ENCODE measurements at regions not wholly inside any gene's neighbourhood (a gene's known extent, or its start where the extent isn't known, plus 50 kb on each side); places are given as distances from the start of the nearest gene placed in this dataset.

DNA sequence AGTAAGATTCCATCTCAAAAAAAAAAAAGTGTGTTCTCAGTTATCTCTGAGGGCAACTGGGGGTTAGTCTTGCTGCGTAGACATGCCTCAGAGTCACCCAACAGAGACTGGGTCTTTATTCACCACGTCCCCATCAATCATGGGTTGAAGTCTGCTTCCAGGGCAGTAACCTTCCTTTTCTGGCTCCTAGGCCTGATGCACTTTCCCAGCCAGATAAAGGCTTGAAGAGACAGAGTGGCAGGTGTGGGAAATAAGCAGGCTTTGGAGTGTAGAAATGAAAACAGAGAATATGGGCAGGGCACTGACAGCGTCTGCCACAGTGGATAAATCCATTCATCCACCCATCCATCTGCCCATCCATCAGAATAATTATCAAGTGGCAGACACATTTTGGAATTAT is 134.1 kb upstream of the LGALSL start:
- TF ChIP-seq, protein P1, sequence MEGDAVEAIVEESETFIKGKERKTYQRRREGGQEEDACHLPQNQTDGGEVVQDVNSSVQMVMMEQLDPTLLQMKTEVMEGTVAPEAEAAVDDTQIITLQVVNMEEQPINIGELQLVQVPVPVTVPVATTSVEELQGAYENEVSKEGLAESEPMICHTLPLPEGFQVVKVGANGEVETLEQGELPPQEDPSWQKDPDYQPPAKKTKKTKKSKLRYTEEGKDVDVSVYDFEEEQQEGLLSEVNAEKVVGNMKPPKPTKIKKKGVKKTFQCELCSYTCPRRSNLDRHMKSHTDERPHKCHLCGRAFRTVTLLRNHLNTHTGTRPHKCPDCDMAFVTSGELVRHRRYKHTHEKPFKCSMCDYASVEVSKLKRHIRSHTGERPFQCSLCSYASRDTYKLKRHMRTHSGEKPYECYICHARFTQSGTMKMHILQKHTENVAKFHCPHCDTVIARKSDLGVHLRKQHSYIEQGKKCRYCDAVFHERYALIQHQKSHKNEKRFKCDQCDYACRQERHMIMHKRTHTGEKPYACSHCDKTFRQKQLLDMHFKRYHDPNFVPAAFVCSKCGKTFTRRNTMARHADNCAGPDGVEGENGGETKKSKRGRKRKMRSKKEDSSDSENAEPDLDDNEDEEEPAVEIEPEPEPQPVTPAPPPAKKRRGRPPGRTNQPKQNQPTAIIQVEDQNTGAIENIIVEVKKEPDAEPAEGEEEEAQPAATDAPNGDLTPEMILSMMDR (IDR thresholded peaks at IDR 0.05; ENCODE audit: low read depth, low read length): no peak
- H3K27ac ChIP-seq: no peak overlapping the region
- no peaks in the 10 kb centered on the region for H3K9me3 ChIP-seq (ENCODE audit: low read depth)
- H3K4me3 ChIP-seq: no peak overlapping the region
- no peak for DNase-seq (ENCODE audit: low read depth in 1 of 2, low spot score in 1 of 2)
- no peaks in the 10 kb centered on the region for H3K4me1 ChIP-seq (ENCODE audit: low read depth)
- no peaks in the 10 kb centered on the region for H3K27me3 ChIP-seq
- no peaks in the 10 kb centered on the region for H3K36me3 ChIP-seq

DNA sequence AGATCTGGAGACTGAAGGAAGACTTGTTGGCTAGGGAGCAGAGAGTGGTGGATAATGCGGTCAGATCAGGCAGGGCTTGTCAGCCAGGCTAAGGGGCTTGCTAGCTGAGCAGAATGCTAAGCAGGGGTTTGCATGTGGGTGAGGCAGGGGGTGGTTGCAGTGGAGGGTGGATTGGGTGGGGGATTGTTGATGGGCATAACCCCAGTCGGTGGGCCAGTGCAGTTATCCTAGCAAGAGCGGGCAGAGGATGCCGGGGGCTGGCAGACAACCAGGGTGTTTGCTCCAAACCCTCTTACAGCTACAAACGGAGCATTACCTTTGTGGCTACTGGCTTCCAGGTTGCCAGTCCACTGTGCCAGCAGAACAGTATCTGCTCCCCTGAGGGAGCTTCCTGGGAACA is 131.5 kb upstream of the LGALSL start:
- H3K27ac ChIP-seq: no peak overlapping the region
- no peaks in the 10 kb centered on the region for H3K27me3 ChIP-seq
- no peaks in the 10 kb centered on the region for H3K36me3 ChIP-seq
- no peaks in the 10 kb centered on the region for H3K4me1 ChIP-seq (ENCODE audit: low read depth)
- no peaks in the 10 kb centered on the region for H3K9me3 ChIP-seq (ENCODE audit: low read depth)
- no peak overlapping the region for H3K4me3 ChIP-seq
- TF ChIP-seq, protein P1 (IDR thresholded peaks at IDR 0.05; ENCODE audit: low read depth, low read length): no peak
- no peak for DNase-seq (ENCODE audit: low read depth in 1 of 2, low spot score in 1 of 2)

DNA sequence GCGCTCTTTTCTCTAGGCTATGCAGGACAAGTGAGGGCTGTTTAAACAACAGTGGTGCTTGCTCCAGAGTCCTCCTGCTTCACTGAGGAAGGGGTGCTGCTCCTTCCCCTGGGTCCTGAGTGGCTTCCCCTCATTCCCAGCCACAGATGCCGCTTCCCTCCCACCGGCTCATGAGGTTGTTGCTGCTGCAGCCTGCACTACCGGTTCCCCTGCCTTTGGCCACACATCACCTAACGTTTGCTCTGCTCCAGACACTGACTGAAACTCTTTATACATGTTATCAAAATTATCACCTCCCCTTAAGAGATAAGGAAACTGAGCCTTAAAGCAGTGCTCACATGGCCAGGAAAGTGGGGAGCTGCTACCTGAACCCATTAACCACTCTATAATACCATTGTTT is 130.8 kb upstream of the LGALSL start:
- H3K36me3 ChIP-seq: no peaks in the 10 kb centered on the region
- no peak overlapping the region for H3K27ac ChIP-seq
- TF ChIP-seq, protein P1 (IDR thresholded peaks at IDR 0.05; ENCODE audit: low read depth, low read length): no peak
- H3K27me3 ChIP-seq: no peaks in the 10 kb centered on the region
- no peaks in the 10 kb centered on the region for H3K9me3 ChIP-seq (ENCODE audit: low read depth)
- no peaks in the 10 kb centered on the region for H3K4me1 ChIP-seq (ENCODE audit: low read depth)
- H3K4me3 ChIP-seq: no peak overlapping the region
- DNase-seq (ENCODE audit: low read depth in 1 of 2, low spot score in 1 of 2): no peak

DNA sequence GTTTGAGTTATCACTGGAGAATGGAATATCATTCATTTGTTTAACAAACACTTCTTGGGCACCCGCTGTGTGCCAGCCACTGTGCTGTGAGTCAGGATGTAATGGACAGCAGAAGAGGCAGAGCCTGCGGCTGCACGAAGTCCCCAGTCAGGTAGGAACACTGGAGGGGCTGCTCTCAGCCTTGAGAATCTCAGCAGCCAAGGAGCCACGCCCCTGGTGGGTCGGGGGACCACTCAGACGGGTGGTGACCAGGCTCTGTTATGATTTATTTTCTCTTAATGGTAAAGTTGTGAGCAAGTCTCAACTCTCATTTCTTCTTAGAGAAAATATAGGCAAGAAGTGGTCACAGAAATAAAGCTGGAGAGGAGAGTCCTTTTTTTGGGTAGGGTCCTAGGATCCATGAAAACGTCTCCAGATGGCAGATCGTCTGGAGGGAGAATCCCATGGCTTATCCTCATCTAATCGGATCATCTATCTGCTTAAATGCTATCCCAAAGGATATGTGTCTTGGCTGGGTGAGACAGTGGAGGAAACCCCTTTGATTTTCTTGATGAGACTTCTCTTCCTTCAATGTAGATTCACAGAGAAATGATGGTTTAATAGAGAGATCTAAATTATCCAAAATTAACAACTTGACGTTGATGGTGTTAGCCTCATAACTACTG is 129.1 kb upstream of the LGALSL start:
- H3K27ac ChIP-seq: no peak overlapping the region
- TF ChIP-seq, protein P1 (IDR thresholded peaks at IDR 0.05; ENCODE audit: low read depth, low read length): no peak
- no peak overlapping the region for H3K4me3 ChIP-seq

DNA sequence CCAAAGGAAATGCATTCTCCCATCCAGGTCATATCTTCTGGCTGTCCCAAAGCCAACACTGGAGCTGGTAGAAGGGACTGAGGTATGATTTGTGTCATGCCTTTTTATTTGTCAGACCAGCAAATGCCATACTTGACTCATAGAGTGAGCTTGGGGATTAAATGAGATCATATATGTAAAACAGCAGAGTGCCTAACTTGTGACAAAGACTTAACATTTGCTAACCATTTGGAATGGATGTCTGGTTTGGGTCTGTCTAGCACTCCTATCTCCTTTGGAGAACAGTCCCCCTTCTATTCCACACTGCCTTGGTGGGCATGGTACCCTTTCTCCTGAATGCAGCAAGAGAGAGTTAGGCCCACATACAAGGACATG is 128.5 kb upstream of the LGALSL start:
- Histone ChIP-seq H3K27ac (no peak overlapping the region), H3K27me3 (no peaks in the 10 kb centered on the region), H3K36me3 (no peaks in the 10 kb centered on the region), H3K9me3 (ENCODE audit: low read depth) (no peaks in the 10 kb centered on the region), H3K4me3 (no peak overlapping the region), H3K4me1 (ENCODE audit: low read depth) (no peaks in the 10 kb centered on the region)
- TF ChIP-seq, protein P1 (IDR thresholded peaks at IDR 0.05; ENCODE audit: low read depth, low read length): no peak
- DNase-seq (ENCODE audit: low read depth in 1 of 2, low spot score in 1 of 2): no peak

More for the DNA sequence above, 129.1 kb upstream of the LGALSL start:
- DNase-seq (ENCODE audit: low read depth in 1 of 2, low spot score in 1 of 2): no peak
- Histone ChIP-seq H3K36me3 (no peaks in the 10 kb centered on the region), H3K27me3 (no peaks in the 10 kb centered on the region), H3K9me3 (ENCODE audit: low read depth) (no peaks in the 10 kb centered on the region), H3K4me1 (ENCODE audit: low read depth) (no peaks in the 10 kb centered on the region)
